CD14-positive monocyte (primary cell): ENCODE measurements at regions not wholly inside any gene's neighbourhood (a gene's known extent, or its start where the extent isn't known, plus 50 kb on each side); places are given as distances from the start of the nearest gene placed in this dataset.

Source experiments
- DNase-seq, 3 donors: peaks; one replicate each; pipeline ENCODE4 v3.0.0-alpha.2; 2011 to 2022
- H2AFZ ChIP-seq: 2 replicates; pipeline ENCODE4 v1.6.0; 2012; ENCODE audit warnings: mild to moderate bottlenecking, low read depth, low read length, inconsistent platforms; ENCODE audit not compliant: insufficient read depth, poor library complexity, severe bottlenecking
- H3K27ac ChIP-seq, 2 donors: 1 replicate in 1 of 2; 2 replicates in 1 of 2; pipeline ENCODE4 v1.5.1; 2012 to 2013; ENCODE audit warnings: low read length in 2 of 2, control low read depth in 1 of 2, inconsistent platforms in 1 of 2, low read depth in 1 of 2, mild to moderate bottlenecking in 1 of 2
- H3K27me3 ChIP-seq, 2 donors: one replicate each; pipeline versions ENCODE4 v1.6.0 to v1.6.1; 2011 to 2013; ENCODE audit warnings: low read length in 2 of 2; ENCODE audit not compliant: control insufficient read depth in 2 of 2, insufficient read depth in 2 of 2
- H3K36me3 ChIP-seq, 2 donors: replicated peaks in 1 of 2; 1 replicate in 1 of 2; 2 replicates in 1 of 2; pipeline versions ENCODE4 v1.5.1 to v1.6.1; 2012 to 2013; ENCODE audit warnings: low read length in 2 of 2, control low read depth in 1 of 2, inconsistent platforms in 1 of 2, mild to moderate bottlenecking in 1 of 2; ENCODE audit not compliant: insufficient read depth in 2 of 2, control insufficient read depth in 1 of 2
- H3K4me1 ChIP-seq, 2 donors: 1 replicate in 1 of 2; 2 replicates in 1 of 2; pipeline versions ENCODE4 v1.5.1 to v1.6.1; 2012 to 2013; ENCODE audit warnings: low read length in 2 of 2, control low read depth in 1 of 2, inconsistent platforms in 1 of 2, mild to moderate bottlenecking in 1 of 2, moderate library complexity in 1 of 2; ENCODE audit not compliant: insufficient read depth in 2 of 2, control insufficient read depth in 1 of 2
- H3K4me2 ChIP-seq: replicated peaks from 2 replicates; pipeline ENCODE3; 2012; ENCODE audit warnings: low read length, moderate library complexity, mild to moderate bottlenecking; ENCODE audit not compliant: poor library complexity, severe bottlenecking; ENCODE audit errors: extremely low read depth
- H3K4me3 ChIP-seq, 3 experiments: fragments of 200-600 bp in 1 of 3; sonication (generic) in 1 of 3; replicated peaks in 1 of 3; 1 replicate in 2 of 3; 2 replicates in 1 of 3; pipeline ENCODE4 v1.5.1; 2011 to 2013; ENCODE audit warnings: low read length in 3 of 3, mild to moderate bottlenecking in 3 of 3, control low read depth in 2 of 3, low read depth in 2 of 3, inconsistent platforms in 1 of 3, moderate library complexity in 1 of 3
- H3K79me2 ChIP-seq: 2 replicates; pipeline ENCODE4 v1.6.0; 2012; ENCODE audit warnings: mild to moderate bottlenecking, control low read depth, inconsistent platforms, low read length, moderate library complexity; ENCODE audit not compliant: insufficient read depth
- H3K9ac ChIP-seq: 2 replicates; pipeline ENCODE4 v1.6.0; 2017; ENCODE audit warnings: low read length, mild to moderate bottlenecking; ENCODE audit not compliant: insufficient read depth, poor library complexity, severe bottlenecking
- H3K9me3 ChIP-seq, 2 donors: replicated peaks in 1 of 2; 1 replicate in 1 of 2; 2 replicates in 1 of 2; pipeline versions ENCODE4 v1.5.1 to v1.6.1; 2012 to 2013; ENCODE audit warnings: low read length in 2 of 2, control low read depth in 1 of 2; ENCODE audit not compliant: control insufficient read depth in 1 of 2, insufficient read depth in 1 of 2
- H4K20me1 ChIP-seq: 2 replicates; pipeline ENCODE4 v1.6.0; 2012; ENCODE audit warnings: mild to moderate bottlenecking, low read length, control low read depth, moderate library complexity; ENCODE audit not compliant: insufficient read depth
- H3K27ac Mint-ChIP-seq, 7 donors: one replicate each; pipeline ENCODE4 v1.8.0; 2020; ENCODE audit warnings: mild to moderate bottlenecking in 7 of 7, mixed read lengths in 7 of 7, moderate library complexity in 6 of 7, inconsistent platforms in 2 of 7
- H3K27me3 Mint-ChIP-seq, 3 donors: one replicate each; pipeline ENCODE4 v1.8.0; 2021 to 2022; ENCODE audit warnings: low read depth in 3 of 3, mild to moderate bottlenecking in 3 of 3, mixed read lengths in 3 of 3, moderate library complexity in 3 of 3, inconsistent platforms in 1 of 3
- H3K36me3 Mint-ChIP-seq, 2 donors: one replicate each; pipeline ENCODE4 v1.8.0; 2020; ENCODE audit warnings: mixed read lengths in 2 of 2, inconsistent platforms in 1 of 2, mild to moderate bottlenecking in 1 of 2
- H3K4me1 Mint-ChIP-seq: one replicate; pipeline ENCODE4 v1.8.0; 2020; ENCODE audit warnings: mild to moderate bottlenecking, mixed read lengths
- H3K4me3 Mint-ChIP-seq, 2 donors: one replicate each; pipeline ENCODE4 v1.8.0; 2020; ENCODE audit warnings: mild to moderate bottlenecking in 2 of 2, mixed read lengths in 2 of 2, moderate library complexity in 1 of 2
- H3K9me3 Mint-ChIP-seq, 7 donors: one replicate each; pipeline ENCODE4 v1.8.0; 2020 to 2022; ENCODE audit warnings: mixed read lengths in 7 of 7, mild to moderate bottlenecking in 6 of 7, moderate library complexity in 6 of 7, inconsistent platforms in 2 of 7
- WGBS: methylation state at CpG from one replicate; pipeline ENCODE4 v1.1.5; 2013; ENCODE audit warnings: missing lambda C conversion rate; ENCODE audit not compliant: insufficient coverage; 5-methylcytosine and 5-hydroxymethylcytosine counted together
- intact Hi-C, 2 donors: fragments of 100-400 bp; cut with micrococcal nuclease; formaldehyde crosslinking; loops; one replicate each; pipeline versions ENCODE4 v1.15.0 to v1.15.1; 2023
- TF ChIP-seq, protein P1 (sequence below): fragments of 200-600 bp; IDR thresholded peaks from one replicate; pipeline ENCODE4 v1.8.0; 2022; ENCODE audit warnings: antibody characterized with exemption, mild to moderate bottlenecking

DNA sequence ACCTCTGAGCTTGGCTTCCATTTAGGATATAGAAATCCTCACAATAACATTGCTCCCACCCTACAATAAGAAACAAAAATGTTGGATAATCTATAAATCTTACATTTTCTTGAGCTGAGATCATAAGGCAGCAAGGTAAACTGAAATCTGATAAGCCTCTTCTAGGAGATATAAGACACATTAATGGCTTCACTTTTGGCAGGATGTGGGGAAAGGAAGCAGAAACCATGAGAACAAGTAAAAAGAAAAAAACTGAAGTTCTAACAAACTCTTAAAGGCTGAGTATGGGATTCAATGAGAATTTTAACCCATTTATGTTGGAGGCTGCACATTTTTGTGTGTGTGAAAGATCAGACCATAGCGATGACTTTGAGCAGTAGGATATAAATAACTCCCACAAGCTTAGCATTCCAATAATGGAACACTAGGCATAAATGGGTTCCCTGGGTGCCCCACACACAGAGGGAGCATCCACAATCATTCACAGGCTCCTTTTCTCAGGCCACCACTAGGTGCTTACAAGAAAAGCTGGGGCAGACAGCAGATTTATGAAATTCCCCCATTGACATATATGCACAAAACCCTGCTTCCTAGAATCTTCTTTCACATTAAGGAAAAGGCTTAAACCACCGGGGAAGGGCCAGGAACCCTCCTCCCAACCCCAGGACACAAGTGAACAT, 564.9 kb upstream of the MGMT start:
- peaks cover 0 to under 1% (median 0%) of the 10 kb centered on the region in 3 donors for H3K27me3 Mint-ChIP-seq
- no peaks in the 10 kb centered on the region for H4K20me1 ChIP-seq
- H3K9me3 Mint-ChIP-seq, result peaks cover 0 to 4% (median 2%) of the 10 kb centered on the region in 7 donors
- intact Hi-C loops, result no loop called here
- H3K9me3 ChIP-seq, result no peaks in the 10 kb centered on the region
- no peak for DNase-seq
- peaks cover 2% of the 10 kb centered on the region for H3K4me1 Mint-ChIP-seq
- H3K79me2 ChIP-seq, result no peaks in the 10 kb centered on the region
- TF ChIP-seq, protein P1, sequence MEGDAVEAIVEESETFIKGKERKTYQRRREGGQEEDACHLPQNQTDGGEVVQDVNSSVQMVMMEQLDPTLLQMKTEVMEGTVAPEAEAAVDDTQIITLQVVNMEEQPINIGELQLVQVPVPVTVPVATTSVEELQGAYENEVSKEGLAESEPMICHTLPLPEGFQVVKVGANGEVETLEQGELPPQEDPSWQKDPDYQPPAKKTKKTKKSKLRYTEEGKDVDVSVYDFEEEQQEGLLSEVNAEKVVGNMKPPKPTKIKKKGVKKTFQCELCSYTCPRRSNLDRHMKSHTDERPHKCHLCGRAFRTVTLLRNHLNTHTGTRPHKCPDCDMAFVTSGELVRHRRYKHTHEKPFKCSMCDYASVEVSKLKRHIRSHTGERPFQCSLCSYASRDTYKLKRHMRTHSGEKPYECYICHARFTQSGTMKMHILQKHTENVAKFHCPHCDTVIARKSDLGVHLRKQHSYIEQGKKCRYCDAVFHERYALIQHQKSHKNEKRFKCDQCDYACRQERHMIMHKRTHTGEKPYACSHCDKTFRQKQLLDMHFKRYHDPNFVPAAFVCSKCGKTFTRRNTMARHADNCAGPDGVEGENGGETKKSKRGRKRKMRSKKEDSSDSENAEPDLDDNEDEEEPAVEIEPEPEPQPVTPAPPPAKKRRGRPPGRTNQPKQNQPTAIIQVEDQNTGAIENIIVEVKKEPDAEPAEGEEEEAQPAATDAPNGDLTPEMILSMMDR, result no peak
- no peak overlapping the region for H3K27ac Mint-ChIP-seq
- no CpG with 5 or more reads among the region's 2 CpGs for WGBS
- H3K4me2 ChIP-seq, result no peak overlapping the region
- no peak overlapping the region for H2AFZ ChIP-seq
- H3K36me3 ChIP-seq, result no peaks in the 10 kb centered on the region
- no peak overlapping the region for H3K4me3 Mint-ChIP-seq
- H3K27ac ChIP-seq, result no peak overlapping the region
- H3K27me3 ChIP-seq, result no peaks in the 10 kb centered on the region
- no peak overlapping the region for H3K4me3 ChIP-seq
- no peak overlapping the region for H3K9ac ChIP-seq
- H3K4me1 ChIP-seq, result no peaks in the 10 kb centered on the region
- no peaks in the 10 kb centered on the region for H3K36me3 Mint-ChIP-seq

- Mint-ChIP-seq H3K27me3 (peaks cover 0 to 2% (median 1%) of the 10 kb centered on the region in 3 donors), H3K4me3 (no peak overlapping the region), H3K9me3 (peaks cover 0 to 8% (median 0%) of the 10 kb centered on the region in 7 donors), H3K4me1 (peaks cover 18% of the 10 kb centered on the region), H3K36me3 (no peaks in the 10 kb centered on the region), H3K27ac (no peak overlapping the region)
- intact Hi-C loops, result no loop called here
- TF ChIP-seq, protein P1, result no peak
- Histone ChIP-seq H3K4me3 (no peak overlapping the region), H2AFZ (no peak overlapping the region), H3K27me3 (no peaks in the 10 kb centered on the region), H3K4me1 (peaks cover 0 to 5% of the 10 kb centered on the region in 2 donors), H3K36me3 (no peaks in the 10 kb centered on the region), H3K9me3 (no peaks in the 10 kb centered on the region), H4K20me1 (no peaks in the 10 kb centered on the region), H3K79me2 (no peaks in the 10 kb centered on the region), H3K9ac (no peak overlapping the region), H3K27ac (no peak overlapping the region), H3K4me2 (no peak overlapping the region)
- no peak for DNase-seq
- WGBS, result 89% methylated on average over 1 of the region's 20 CpGs
Measured at GRCh38 chr10:128907155-128907941, 559.7 kb upstream of the MGMT start.
